OCI-LY7 (cell line): ENCODE measurements at regions not wholly inside any gene's neighbourhood (a gene's known extent, or its start where the extent isn't known, plus 50 kb on each side); places are given as distances from the start of the nearest gene placed in this dataset.

Experiments used
- BruUV-seq: library from RNA; stranded (reverse); fragments of 400-500 nt; replicated peaks from 2 replicates; lab custom pipeline; 2021; lab: Mats Ljungman, UMichigan
- CTCF ChIA-PET: fragments of 300-600 bp; sonication (Branson Sonifier 250); formaldehyde crosslinking; loops from one replicate; lab custom pipeline; 2022; ENCODE audit warnings: antibody characterized with exemption; ENCODE audit not compliant: unreplicated experiment; lab: Charles Lee
- POLR2A ChIA-PET: fragments of 300-600 bp; sonication (Branson Sonifier 250); formaldehyde crosslinking; loops from one replicate; lab custom pipeline; 2022; ENCODE audit warnings: antibody characterized with exemption; lab: Charles Lee
- DNase-seq: peaks from one replicate; pipeline ENCODE4 v3.0.0-alpha.2; 2015; ENCODE audit warnings: low spot score
- H2AFZ ChIP-seq: fragments of 200-600 bp; sonication (generic), shearing (Covaris generic); 2 replicates; pipeline ENCODE4 v1.6.1; 2014; ENCODE audit warnings: mild to moderate bottlenecking, antibody characterized with exemption, low read length, moderate library complexity
- H3K27ac ChIP-seq: fragments of 200-600 bp; sonication (generic); 2 replicates; pipeline ENCODE4 v1.5.1; 2014; ENCODE audit warnings: mixed run types, low read depth, mild to moderate bottlenecking, moderate library complexity, low read length, inconsistent platforms; ENCODE audit not compliant: poor library complexity, severe bottlenecking
- H3K36me3 ChIP-seq: fragments of 200-600 bp; sonication (generic); 2 replicates; pipeline ENCODE4 v1.6.1; 2014; ENCODE audit warnings: mild to moderate bottlenecking, antibody characterized with exemption, low read length, moderate library complexity, mixed read lengths; ENCODE audit not compliant: insufficient read depth
- H3K4me1 ChIP-seq: fragments of 200-600 bp; sonication (generic); 2 replicates; pipeline ENCODE4 v1.5.1; 2014; ENCODE audit warnings: mild to moderate bottlenecking, low read length; ENCODE audit not compliant: insufficient read depth, poor library complexity, severe bottlenecking
- H3K4me2 ChIP-seq: fragments of 200-600 bp; sonication (generic); 2 replicates; pipeline ENCODE4 v1.6.1; 2014; ENCODE audit warnings: mild to moderate bottlenecking, low read length
- H3K4me3 ChIP-seq: fragments of 200-600 bp; sonication (generic); 2 replicates; pipeline ENCODE4 v1.5.1; 2014; ENCODE audit warnings: mild to moderate bottlenecking, low read depth, low read length; ENCODE audit not compliant: poor library complexity, severe bottlenecking
- H3K79me2 ChIP-seq: fragments of 200-600 bp; sonication (generic); 2 replicates; pipeline ENCODE4 v1.6.1; 2016; ENCODE audit warnings: low read depth, mild to moderate bottlenecking, low read length, moderate library complexity, mixed read lengths; ENCODE audit not compliant: insufficient read depth
- H3K9me2 ChIP-seq: fragments of 200-600 bp; sonication (generic); 2 replicates; pipeline ENCODE4 v1.6.1; 2016; ENCODE audit warnings: mild to moderate bottlenecking, low read length, mixed read lengths; ENCODE audit not compliant: insufficient read depth
- H3K9me3 ChIP-seq: fragments of 200-600 bp; sonication (generic); 2 replicates; pipeline ENCODE4 v1.6.1; 2014; ENCODE audit warnings: mild to moderate bottlenecking, mixed run types, low read length, mixed read lengths
- H4K20me1 ChIP-seq: fragments of 200-600 bp; sonication (generic); 2 replicates; pipeline ENCODE4 v1.6.1; 2014; ENCODE audit warnings: mild to moderate bottlenecking, antibody characterized with exemption, low read length, moderate library complexity, mixed read lengths; ENCODE audit not compliant: insufficient read depth
- EZH2phosphoT487 ChIP-seq: fragments of 200-600 bp; sonication (generic); IDR thresholded peaks from 2 replicates; pipeline ENCODE4 v1.6.1; 2018; ENCODE audit warnings: low read depth, borderline replicate concordance, mild to moderate bottlenecking, mixed run types, antibody characterized with exemption, low read length, moderate library complexity, mixed read lengths
- intact Hi-C: fragments of 100-400 bp; cut with micrococcal nuclease; formaldehyde crosslinking; loops from one replicate; pipeline ENCODE4 v1.10.0; 2022; ENCODE audit not compliant: unreplicated experiment
- TF ChIP-seq, protein P1 (sequence below): fragments of 200-600 bp; sonication (generic); conservative IDR thresholded peaks from 2 replicates; pipeline ENCODE4 v1.5.1; 2014; ENCODE audit warnings: mild to moderate bottlenecking, antibody characterized with exemption, low read length, moderate library complexity, mixed read lengths

DNA sequence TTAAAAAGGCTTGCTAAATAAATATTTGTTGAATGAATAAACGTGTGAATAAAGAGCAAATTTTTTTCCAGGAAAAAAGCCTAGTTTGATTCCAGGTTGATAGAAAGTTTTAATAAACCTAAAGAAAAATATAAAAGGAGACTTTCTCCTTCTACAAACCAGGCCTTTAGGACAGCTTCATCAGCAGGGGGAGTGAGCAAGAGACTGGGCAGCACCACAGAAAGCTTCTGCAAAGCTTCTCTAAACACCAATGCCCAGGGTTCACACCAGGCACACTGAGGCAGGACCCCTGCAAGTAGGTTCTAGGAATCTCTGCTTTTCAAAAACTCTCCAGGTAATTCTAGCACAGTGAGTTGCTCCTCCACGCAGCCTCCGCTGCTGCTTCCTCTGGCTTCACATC lies 66.4 kb upstream of the SEC61G start:
- Histone ChIP-seq H2AFZ (no peak overlapping the region), H4K20me1 (no peaks in the 10 kb centered on the region), H3K4me2 (no peak overlapping the region)

DNA sequence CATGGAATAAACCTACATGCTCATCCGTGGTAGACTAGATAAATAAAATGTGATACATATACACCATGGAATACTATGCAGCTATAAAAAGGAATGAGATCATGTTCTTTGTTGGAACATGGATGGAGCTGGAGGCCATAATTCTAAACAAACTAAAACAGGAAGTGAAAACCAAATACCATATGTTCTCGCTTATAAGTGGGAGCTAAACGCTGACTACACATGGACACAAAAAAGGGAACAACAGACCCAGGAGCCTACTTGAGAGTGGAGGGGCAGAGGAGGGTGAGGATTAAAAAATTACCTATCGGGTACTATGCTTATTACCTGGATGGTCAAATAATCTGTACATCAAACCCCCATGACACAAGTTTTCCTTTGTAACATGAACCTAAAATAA lies 68.7 kb upstream of the SEC61G start:
- Histone ChIP-seq H2AFZ (no peak overlapping the region), H3K36me3 (no peaks in the 10 kb centered on the region), H3K9me2 (no peaks in the 10 kb centered on the region), H3K27ac (no peak overlapping the region), H3K4me1 (no peaks in the 10 kb centered on the region), H3K4me3 (no peak overlapping the region), H4K20me1 (no peaks in the 10 kb centered on the region), H3K4me2 (no peak overlapping the region), H3K79me2 (no peaks in the 10 kb centered on the region), H3K9me3 (no peaks in the 10 kb centered on the region)
- no peak for DNase-seq
- CTCF ChIA-PET: no interaction called here
- POLR2A ChIA-PET: no interaction called here
- no TSS peak for BruUV-seq
- intact Hi-C loops: no loop called here
- TF ChIP-seq EZH2phosphoT487: no peak
- TF ChIP-seq, protein P1, sequence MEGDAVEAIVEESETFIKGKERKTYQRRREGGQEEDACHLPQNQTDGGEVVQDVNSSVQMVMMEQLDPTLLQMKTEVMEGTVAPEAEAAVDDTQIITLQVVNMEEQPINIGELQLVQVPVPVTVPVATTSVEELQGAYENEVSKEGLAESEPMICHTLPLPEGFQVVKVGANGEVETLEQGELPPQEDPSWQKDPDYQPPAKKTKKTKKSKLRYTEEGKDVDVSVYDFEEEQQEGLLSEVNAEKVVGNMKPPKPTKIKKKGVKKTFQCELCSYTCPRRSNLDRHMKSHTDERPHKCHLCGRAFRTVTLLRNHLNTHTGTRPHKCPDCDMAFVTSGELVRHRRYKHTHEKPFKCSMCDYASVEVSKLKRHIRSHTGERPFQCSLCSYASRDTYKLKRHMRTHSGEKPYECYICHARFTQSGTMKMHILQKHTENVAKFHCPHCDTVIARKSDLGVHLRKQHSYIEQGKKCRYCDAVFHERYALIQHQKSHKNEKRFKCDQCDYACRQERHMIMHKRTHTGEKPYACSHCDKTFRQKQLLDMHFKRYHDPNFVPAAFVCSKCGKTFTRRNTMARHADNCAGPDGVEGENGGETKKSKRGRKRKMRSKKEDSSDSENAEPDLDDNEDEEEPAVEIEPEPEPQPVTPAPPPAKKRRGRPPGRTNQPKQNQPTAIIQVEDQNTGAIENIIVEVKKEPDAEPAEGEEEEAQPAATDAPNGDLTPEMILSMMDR: no peak

More for the DNA sequence above, 66.4 kb upstream of the SEC61G start:
- ChIA-PET CTCF (no interaction called here), POLR2A (no interaction called here)
- intact Hi-C loops: no loop called here
- no peak for DNase-seq
- no peaks in the 10 kb centered on the region for H3K36me3 ChIP-seq
- no peak overlapping the region for H3K27ac ChIP-seq
- no peaks in the 10 kb centered on the region for H3K4me1 ChIP-seq
- H3K9me3 ChIP-seq: no peaks in the 10 kb centered on the region
- no TSS peak for BruUV-seq
- H3K4me3 ChIP-seq: no peak overlapping the region
- TF ChIP-seq, protein P1: no peak
- no peak for TF ChIP-seq EZH2phosphoT487
- H3K79me2 ChIP-seq: no peaks in the 10 kb centered on the region
- H3K9me2 ChIP-seq: no peaks in the 10 kb centered on the region

DNA sequence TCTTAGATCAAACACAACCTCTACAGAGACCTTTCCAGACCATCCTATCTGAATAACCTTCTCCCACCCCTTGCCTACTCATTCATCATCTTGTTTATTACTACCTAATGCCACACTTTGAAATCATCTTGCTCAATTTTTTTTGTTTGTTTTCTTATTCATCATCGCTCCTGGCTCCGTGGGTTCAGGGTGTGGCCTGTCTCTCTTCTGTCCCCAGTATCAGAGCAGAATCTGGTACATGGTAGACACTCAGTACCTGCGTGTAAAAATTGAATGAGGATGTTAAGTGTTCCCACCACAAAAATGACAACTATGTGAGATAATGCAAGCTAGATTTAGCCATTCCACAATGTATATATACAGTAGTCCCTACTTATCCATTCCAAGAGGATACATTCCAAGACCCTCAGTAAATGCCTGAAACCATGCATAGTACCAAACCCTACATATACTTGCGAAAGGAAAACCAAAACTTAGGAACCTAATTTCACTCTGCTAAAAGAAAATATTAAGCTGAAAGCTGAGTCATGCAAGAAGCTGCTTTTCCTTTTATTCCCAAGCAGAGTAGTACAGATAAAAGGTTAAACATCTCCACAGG lies 72.1 kb upstream of the SEC61G start:
- Histone ChIP-seq H3K27ac (no peak overlapping the region), H3K9me3 (no peaks in the 10 kb centered on the region), H3K36me3 (no peaks in the 10 kb centered on the region), H3K9me2 (no peaks in the 10 kb centered on the region), H3K4me3 (no peak overlapping the region), H4K20me1 (no peaks in the 10 kb centered on the region), H3K4me1 (no peaks in the 10 kb centered on the region), H3K4me2 (no peak overlapping the region), H2AFZ (no peak overlapping the region), H3K79me2 (no peaks in the 10 kb centered on the region)
- TF ChIP-seq, protein P1: no peak
- no peak for TF ChIP-seq EZH2phosphoT487
- intact Hi-C loops: no loop called here
- CTCF ChIA-PET: no interaction called here
- no peak for DNase-seq
- POLR2A ChIA-PET: no interaction called here
- no TSS peak for BruUV-seq
